H9 (cell line): ENCODE measurements at regions not wholly inside any gene's neighbourhood (a gene's known extent, or its start where the extent isn't known, plus 50 kb on each side); places are given as distances from the start of the nearest gene placed in this dataset.

Source experiments
- DNase-seq: peaks from one replicate; pipeline ENCODE4 v3.0.0-alpha.2; 2017
- H2AFZ ChIP-seq: one replicate; pipeline ENCODE4 v1.6.1; 2013; ENCODE audit warnings: mild to moderate bottlenecking, low read length, control low read depth, moderate library complexity
- H2AK5ac ChIP-seq: 2 replicates; pipeline ENCODE4 v1.6.1; 2013; ENCODE audit warnings: low read length, control low read depth, mixed read lengths; ENCODE audit not compliant: insufficient read length
- H2BK120ac ChIP-seq: one replicate; pipeline ENCODE4 v1.6.1; 2013; ENCODE audit warnings: low read depth, mild to moderate bottlenecking, low read length, control low read depth, inconsistent platforms; ENCODE audit not compliant: poor library complexity, severe bottlenecking
- H2BK12ac ChIP-seq: 2 replicates; pipeline ENCODE4 v1.6.1; 2013; ENCODE audit warnings: low read length, control low read depth, mixed read lengths, low read depth; ENCODE audit not compliant: insufficient read length
- H2BK15ac ChIP-seq: 2 replicates; pipeline ENCODE4 v1.6.1; 2013; ENCODE audit warnings: low read depth, low read length, control low read depth
- H2BK20ac ChIP-seq: one replicate; pipeline ENCODE4 v1.6.1; 2013; ENCODE audit warnings: low read depth, mild to moderate bottlenecking, low read length, control low read depth, inconsistent platforms; ENCODE audit not compliant: poor library complexity, severe bottlenecking
- H2BK5ac ChIP-seq: 2 replicates; pipeline ENCODE4 v1.6.1; 2013; ENCODE audit warnings: low read length, control low read depth, mixed read lengths; ENCODE audit not compliant: insufficient read length
- H3K14ac ChIP-seq: 2 replicates; pipeline ENCODE4 v1.6.1; 2013; ENCODE audit warnings: low read length, control low read depth; ENCODE audit not compliant: insufficient read depth
- H3K18ac ChIP-seq: 2 replicates; pipeline ENCODE4 v1.6.1; 2013; ENCODE audit warnings: low read depth, mild to moderate bottlenecking, mixed read lengths, low read length, control low read depth; ENCODE audit not compliant: insufficient read length
- H3K23ac ChIP-seq: 2 replicates; pipeline ENCODE4 v1.6.1; 2013; ENCODE audit warnings: low read length, control low read depth, mixed read lengths, low read depth; ENCODE audit not compliant: insufficient read length
- H3K23me2 ChIP-seq: 2 replicates; pipeline ENCODE4 v1.6.1; 2013; ENCODE audit warnings: low read depth, mild to moderate bottlenecking, mixed read lengths, low read length, control low read depth; ENCODE audit not compliant: insufficient read length, poor library complexity, severe bottlenecking
- H3K27ac ChIP-seq: 2 replicates; pipeline ENCODE4 v1.5.1; 2013; ENCODE audit warnings: low read length, control low read depth, mixed read lengths, low read depth; ENCODE audit not compliant: insufficient read length
- H3K27me3 ChIP-seq: 2 replicates; pipeline ENCODE4 v1.6.1; 2013; ENCODE audit warnings: low read length, control low read depth, inconsistent platforms; ENCODE audit not compliant: insufficient read depth
- H3K4ac ChIP-seq: 2 replicates; pipeline ENCODE4 v1.6.1; 2013; ENCODE audit warnings: low read depth, mild to moderate bottlenecking, control low read depth, inconsistent platforms, low read length, moderate library complexity
- H3K4me1 ChIP-seq: 2 replicates; pipeline ENCODE4 v1.6.1; 2013; ENCODE audit warnings: low read length, control low read depth, inconsistent platforms; ENCODE audit not compliant: insufficient read depth
- H3K4me2 ChIP-seq: 2 replicates; pipeline ENCODE4 v1.6.1; 2013; ENCODE audit warnings: low read length, control low read depth, mixed read lengths; ENCODE audit not compliant: insufficient read length, insufficient read depth
- H3K56ac ChIP-seq: 2 replicates; pipeline ENCODE4 v1.6.1; 2013; ENCODE audit warnings: low read depth, mild to moderate bottlenecking, mixed read lengths, low read length, control low read depth; ENCODE audit not compliant: insufficient read length
- H3K79me1 ChIP-seq: 2 replicates; pipeline ENCODE4 v1.6.1; 2013; ENCODE audit warnings: low read depth, mild to moderate bottlenecking, moderate library complexity, low read length, control low read depth, inconsistent platforms; ENCODE audit not compliant: insufficient read depth, poor library complexity, severe bottlenecking
- H3K79me2 ChIP-seq: 2 replicates; pipeline ENCODE4 v1.6.1; 2013; ENCODE audit warnings: low read length, control low read depth, inconsistent platforms; ENCODE audit not compliant: insufficient read depth
- H3K9ac ChIP-seq: 2 replicates; pipeline ENCODE4 v1.6.1; 2013; ENCODE audit warnings: low read length, control low read depth, mixed read lengths; ENCODE audit not compliant: insufficient read length; ENCODE audit errors: extremely low read depth
- H3K9me3 ChIP-seq: one replicate; pipeline ENCODE4 v1.6.1; 2013; ENCODE audit warnings: low read depth, low read length, inconsistent platforms; ENCODE audit not compliant: control insufficient read depth
- H3T11ph ChIP-seq: one replicate; pipeline ENCODE4 v1.6.1; 2013; ENCODE audit warnings: mild to moderate bottlenecking, low read length, control low read depth, inconsistent platforms
- H4K20me1 ChIP-seq: one replicate; pipeline ENCODE4 v1.6.1; 2013; ENCODE audit not compliant: control insufficient read depth, insufficient read length, insufficient read depth
- H4K5ac ChIP-seq: 2 replicates; pipeline ENCODE4 v1.6.1; 2013; ENCODE audit warnings: low read depth, mild to moderate bottlenecking, mixed read lengths, low read length, control low read depth; ENCODE audit not compliant: insufficient read length
- H4K8ac ChIP-seq: replicated peaks from 2 replicates; pipeline ENCODE4 v1.6.1; 2013; ENCODE audit warnings: low read length, control low read depth, mixed read lengths, low read depth; ENCODE audit not compliant: insufficient read length
- H4K91ac ChIP-seq: 2 replicates; pipeline ENCODE4 v1.6.1; 2013; ENCODE audit warnings: low read depth, mild to moderate bottlenecking, moderate library complexity, mixed read lengths, low read length, control low read depth; ENCODE audit not compliant: insufficient read length
- H3K27ac Mint-ChIP-seq, 3 experiments: 2 replicates in 2 of 3; 3 replicates in 1 of 3; pipeline ENCODE4 v1.8.0; 2020 to 2021; ENCODE audit warnings: mixed read lengths in 3 of 3, mild to moderate bottlenecking in 1 of 3, moderate library complexity in 1 of 3
- H3K27me3 Mint-ChIP-seq: 2 replicates; pipeline ENCODE4 v1.8.0; 2021; ENCODE audit warnings: low read depth, mild to moderate bottlenecking, moderate library complexity, mixed read lengths
- H3K36me3 Mint-ChIP-seq, 3 experiments: 2 replicates in 2 of 3; 3 replicates in 1 of 3; pipeline ENCODE4 v1.8.0; 2020 to 2021; ENCODE audit warnings: low read depth in 3 of 3, mixed read lengths in 3 of 3; ENCODE audit not compliant: insufficient read depth in 1 of 3
- H3K4me1 Mint-ChIP-seq, 2 experiments: 2 replicates each; pipeline ENCODE4 v1.8.0; 2020; ENCODE audit warnings: mixed read lengths in 2 of 2
- H3K4me3 Mint-ChIP-seq, 2 experiments: 2 replicates in 1 of 2; 3 replicates in 1 of 2; pipeline ENCODE4 v1.8.0; 2020 to 2021; ENCODE audit warnings: mild to moderate bottlenecking in 2 of 2, mixed read lengths in 2 of 2, moderate library complexity in 1 of 2
- H3K9me3 Mint-ChIP-seq, 2 experiments: 2 replicates in 1 of 2; 3 replicates in 1 of 2; pipeline ENCODE4 v1.8.0; 2020; ENCODE audit warnings: mild to moderate bottlenecking in 2 of 2, mixed read lengths in 2 of 2, moderate library complexity in 1 of 2
- CTCF ChIP-seq: fragments of 200-600 bp; sonication (generic); conservative IDR thresholded peaks from 3 replicates; pipeline ENCODE4 v1.8.0; 2021; ENCODE audit warnings: antibody characterized with exemption, mild to moderate bottlenecking
- WGBS: extraction: QIAGEN DNeasy Blood & Tissue Kit; methylation state at CpG from one replicate; pipeline ENCODE4 v1.1.7; 2013; ENCODE audit warnings: missing lambda C conversion rate, low lambda C conversion rate, mixed read lengths; ENCODE audit not compliant: insufficient read length; ENCODE audit errors: extremely low coverage; 5-methylcytosine and 5-hydroxymethylcytosine counted together

DNA sequence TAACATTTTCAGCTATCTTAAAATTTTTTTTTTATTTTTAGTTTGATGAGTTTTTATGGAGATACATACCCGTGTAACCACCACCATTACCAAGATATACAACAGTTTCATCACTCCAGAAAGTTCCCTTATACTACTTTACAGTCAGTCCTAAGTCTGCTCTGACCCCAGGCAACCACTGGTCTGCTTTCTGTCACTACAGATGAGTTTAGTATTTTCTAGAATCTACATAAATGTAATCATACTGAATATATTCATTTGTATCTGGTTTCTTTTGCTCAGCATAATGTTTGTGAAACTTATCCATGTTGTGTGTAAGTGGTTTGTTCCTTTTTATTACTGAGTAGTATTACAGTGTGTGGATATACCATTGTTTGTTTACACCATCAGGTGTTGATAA, 127.8 kb downstream of the GAS1 start:
- Mint-ChIP-seq H3K4me3 (no peak overlapping the region), H3K27ac (no peak overlapping the region), H3K27me3 (peaks cover 3% of the 10 kb centered on the region), H3K36me3 (peaks cover 3 to 12% (median 6%) of the 10 kb centered on the region in 3 experiments; a peak in 5 of 7 replicates), H3K9me3 (peaks cover 14 to 20% of the 10 kb centered on the region in 2 experiments), H3K4me1 (no peaks in the 10 kb centered on the region)
- Histone ChIP-seq H3K9me3 (peaks cover 16% of the 10 kb centered on the region), H4K20me1 (no peaks in the 10 kb centered on the region), H3K23ac (no peak overlapping the region), H3K56ac (no peak overlapping the region), H3K18ac (no peak overlapping the region), H4K91ac (no peak overlapping the region), H2BK20ac (no peak overlapping the region), H3K27me3 (no peaks in the 10 kb centered on the region), H3K23me2 (no peaks in the 10 kb centered on the region), H4K5ac (no peak overlapping the region), H3K79me2 (no peaks in the 10 kb centered on the region), H3K4me2 (no peak overlapping the region), H3K14ac (no peak overlapping the region), H3K4ac (no peak overlapping the region), H3K27ac (no peak overlapping the region), H2AK5ac (no peak overlapping the region), H3K9ac (no peak overlapping the region), H3T11ph (no peak overlapping the region), H2AFZ (no peak overlapping the region), H2BK5ac (no peak overlapping the region), H2BK15ac (no peak overlapping the region), H3K79me1 (no peaks in the 10 kb centered on the region), H3K4me1 (no peaks in the 10 kb centered on the region), H2BK120ac (no peak overlapping the region), H2BK12ac (no peak overlapping the region), H4K8ac (no peak overlapping the region)
- TF ChIP-seq CTCF = no peak
- no peak for DNase-seq
- WGBS = no CpG with 5 or more reads among the region's 1 CpG
